Mucosa of rectum (tissue), 2 donors: ENCODE measurements at regions not wholly inside any gene's neighbourhood (a gene's known extent, or its start where the extent isn't known, plus 50 kb on each side); places are given as distances from the start of the nearest gene placed in this dataset.

Experiments used
- H3K27ac ChIP-seq, 2 donors: one replicate each; pipeline ENCODE4 v1.7.0; 2013; ENCODE audit warnings: inconsistent platforms in 2 of 2, low read depth in 2 of 2, low read length in 2 of 2
- H3K27me3 ChIP-seq, 2 donors: one replicate each; pipeline ENCODE4 v1.7.0; 2013; ENCODE audit warnings: low read length in 2 of 2; ENCODE audit not compliant: control insufficient read depth in 2 of 2, insufficient read depth in 2 of 2
- H3K36me3 ChIP-seq, 2 donors: one replicate each; pipeline ENCODE4 v1.7.0; 2013; ENCODE audit warnings: low read length in 2 of 2; ENCODE audit not compliant: control insufficient read depth in 2 of 2, insufficient read depth in 2 of 2
- H3K4me1 ChIP-seq, 2 donors: one replicate each; pipeline ENCODE4 v1.7.0; 2013; ENCODE audit warnings: low read length in 2 of 2, mild to moderate bottlenecking in 1 of 2; ENCODE audit not compliant: control insufficient read depth in 2 of 2, insufficient read depth in 2 of 2
- H3K4me3 ChIP-seq, 2 donors: one replicate each; pipeline ENCODE4 v1.7.0; 2013; ENCODE audit warnings: low read length in 2 of 2
- H3K9ac ChIP-seq, 2 donors: one replicate each; pipeline ENCODE4 v1.7.0; 2013; ENCODE audit warnings: low read length in 2 of 2, low read depth in 1 of 2, mild to moderate bottlenecking in 1 of 2
- H3K9me3 ChIP-seq, 2 donors: one replicate each; pipeline ENCODE4 v1.7.0; 2013; ENCODE audit warnings: low read length in 2 of 2; ENCODE audit not compliant: control insufficient read depth in 2 of 2
- donor health status: healthy.
- donor health status: Normal muscosa, but diverticular disease.

- no peak overlapping the region for H3K4me3 ChIP-seq
- H3K27me3 ChIP-seq, result no peaks in the 10 kb centered on the region
- peaks cover 0 to 2% of the 10 kb centered on the region in 2 donors for H3K9me3 ChIP-seq
- no peak overlapping the region for H3K9ac ChIP-seq
- no peak overlapping the region for H3K27ac ChIP-seq
- H3K4me1 ChIP-seq, result no peaks in the 10 kb centered on the region
- H3K36me3 ChIP-seq, result no peaks in the 10 kb centered on the region
Measured at GRCh38 chr13:110097013-110097412, 209.9 kb downstream of the COL4A1 start.

GRCh38 chr13:110092831-110093247 is 214.1 kb downstream of the COL4A1 start:
- no peaks in the 10 kb centered on the region for H3K27me3 ChIP-seq
- no peaks in the 10 kb centered on the region for H3K9me3 ChIP-seq
- H3K9ac ChIP-seq, result no peak overlapping the region
- H3K4me3 ChIP-seq, result no peak overlapping the region
- no peak overlapping the region for H3K27ac ChIP-seq
- no peaks in the 10 kb centered on the region for H3K4me1 ChIP-seq
- no peaks in the 10 kb centered on the region for H3K36me3 ChIP-seq

GRCh38 chr13:110089815-110090214 is 217.1 kb downstream of the COL4A1 start:
- Histone ChIP-seq H3K27me3 (no peaks in the 10 kb centered on the region), H3K36me3 (no peaks in the 10 kb centered on the region), H3K4me1 (no peaks in the 10 kb centered on the region), H3K9ac (no peak overlapping the region), H3K4me3 (no peak overlapping the region), H3K9me3 (no peaks in the 10 kb centered on the region), H3K27ac (no peak overlapping the region)

GRCh38 chr13:110089100-110089499 is 217.9 kb downstream of the COL4A1 start:
- no peaks in the 10 kb centered on the region for H3K27me3 ChIP-seq
- H3K9me3 ChIP-seq, result no peaks in the 10 kb centered on the region
- no peaks in the 10 kb centered on the region for H3K36me3 ChIP-seq
- no peak overlapping the region for H3K9ac ChIP-seq
- no peak overlapping the region for H3K27ac ChIP-seq
- H3K4me1 ChIP-seq, result no peaks in the 10 kb centered on the region
- no peak overlapping the region for H3K4me3 ChIP-seq

- Histone ChIP-seq H3K4me1 (no peaks in the 10 kb centered on the region), H3K9ac (no peak overlapping the region), H3K27me3 (no peaks in the 10 kb centered on the region), H3K4me3 (no peak overlapping the region), H3K36me3 (no peaks in the 10 kb centered on the region), H3K27ac (no peak overlapping the region), H3K9me3 (no peaks in the 10 kb centered on the region)
Measured at GRCh38 chr13:110073982-110074381, 233.0 kb downstream of the COL4A1 start.

- Histone ChIP-seq H3K27ac (no peak overlapping the region), H3K4me3 (no peak overlapping the region), H3K4me1 (no peaks in the 10 kb centered on the region), H3K9ac (no peak overlapping the region), H3K27me3 (no peaks in the 10 kb centered on the region), H3K36me3 (no peaks in the 10 kb centered on the region), H3K9me3 (no peaks in the 10 kb centered on the region)
Measured at GRCh38 chr13:110070511-110071120, 236.3 kb downstream of the COL4A1 start.

- H3K4me1 ChIP-seq, result no peaks in the 10 kb centered on the region
- no peak overlapping the region for H3K9ac ChIP-seq
- no peaks in the 10 kb centered on the region for H3K36me3 ChIP-seq
- H3K27ac ChIP-seq, result no peak overlapping the region
- no peak overlapping the region for H3K4me3 ChIP-seq
- H3K9me3 ChIP-seq, result no peaks in the 10 kb centered on the region
- H3K27me3 ChIP-seq, result no peaks in the 10 kb centered on the region
Measured at GRCh38 chr13:110070046-110070445, 236.9 kb downstream of the COL4A1 start.

GRCh38 chr13:110068176-110068473 is 238.8 kb downstream of the COL4A1 start:
- Histone ChIP-seq H3K9ac (no peak overlapping the region), H3K9me3 (no peaks in the 10 kb centered on the region), H3K4me3 (no peak overlapping the region), H3K27ac (no peak overlapping the region), H3K27me3 (no peaks in the 10 kb centered on the region), H3K4me1 (no peaks in the 10 kb centered on the region), H3K36me3 (no peaks in the 10 kb centered on the region)

- Histone ChIP-seq H3K27me3 (no peaks in the 10 kb centered on the region), H3K4me3 (no peak overlapping the region), H3K9me3 (no peaks in the 10 kb centered on the region), H3K4me1 (no peaks in the 10 kb centered on the region), H3K36me3 (no peaks in the 10 kb centered on the region), H3K27ac (no peak overlapping the region), H3K9ac (no peak overlapping the region)
Measured at GRCh38 chr13:110067355-110068175, 239.4 kb downstream of the COL4A1 start.

- no peaks in the 10 kb centered on the region for H3K9me3 ChIP-seq
- H3K4me3 ChIP-seq, result no peak overlapping the region
- H3K36me3 ChIP-seq, result no peaks in the 10 kb centered on the region
- no peaks in the 10 kb centered on the region for H3K27me3 ChIP-seq
- H3K4me1 ChIP-seq, result no peaks in the 10 kb centered on the region
- H3K27ac ChIP-seq, result no peak overlapping the region
- no peak overlapping the region for H3K9ac ChIP-seq
Measured at GRCh38 chr13:110065780-110066179, 241.2 kb downstream of the COL4A1 start.
